GM18873 (cell line): ENCODE measurements at regions not wholly inside any gene's neighbourhood (a gene's known extent, or its start where the extent isn't known, plus 50 kb on each side); places are given as distances from the start of the nearest gene placed in this dataset.
"Not testable (repeated sequence)": the region's sequence is repeated elsewhere in the genome, so short reads cannot be mapped to it uniquely, and the experiment has no call there.

Experiments used
- ATAC-seq: cut with Tn5 transposase; IDR thresholded peaks from one replicate; pipeline ENCODE4 v1.9.1; 2021; ENCODE audit warnings: mild to moderate bottlenecking, moderate library complexity, moderate number of reproducible peaks; ENCODE audit not compliant: unreplicated experiment, low FRiP score

DNA sequence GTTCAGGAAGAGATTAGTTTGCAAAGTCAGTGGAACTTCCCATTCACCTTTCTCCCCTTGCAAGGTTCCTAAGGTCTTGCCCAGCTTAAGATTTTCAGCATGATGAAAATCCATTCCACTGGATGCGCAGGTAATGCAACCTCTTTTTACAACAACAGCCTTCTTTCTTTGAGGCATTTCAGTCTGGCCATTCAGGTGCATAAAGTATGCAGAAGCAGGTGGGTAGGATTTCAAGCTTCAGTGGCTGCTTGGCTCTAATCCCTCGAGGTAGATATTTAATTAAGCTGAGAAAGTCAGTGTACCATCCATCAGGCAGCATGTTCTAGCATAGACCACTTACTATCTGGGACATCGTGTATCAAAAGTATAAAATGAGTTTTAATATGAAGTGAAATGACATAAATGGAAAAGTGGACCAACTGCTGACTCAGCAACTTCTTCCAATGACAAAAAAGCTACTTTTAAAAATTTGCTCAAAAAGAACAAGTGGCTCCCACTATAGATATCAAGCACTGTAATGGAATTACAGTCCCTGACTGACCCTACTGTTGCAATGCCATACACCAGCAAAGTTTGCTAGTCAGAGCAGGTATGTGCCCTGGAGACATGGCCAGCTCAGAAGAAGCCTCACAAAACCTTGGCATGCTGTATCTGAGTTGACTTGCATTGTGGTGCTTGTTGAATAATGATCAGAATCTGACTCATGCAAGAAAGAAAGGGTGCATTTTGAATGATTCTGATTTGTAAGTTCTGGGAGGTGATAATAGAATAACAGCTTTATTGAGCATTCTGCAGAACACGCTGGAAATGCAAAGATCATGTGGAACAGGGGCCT lies 459.9 kb upstream of the MCTP2 start:
- no peak for ATAC-seq

DNA sequence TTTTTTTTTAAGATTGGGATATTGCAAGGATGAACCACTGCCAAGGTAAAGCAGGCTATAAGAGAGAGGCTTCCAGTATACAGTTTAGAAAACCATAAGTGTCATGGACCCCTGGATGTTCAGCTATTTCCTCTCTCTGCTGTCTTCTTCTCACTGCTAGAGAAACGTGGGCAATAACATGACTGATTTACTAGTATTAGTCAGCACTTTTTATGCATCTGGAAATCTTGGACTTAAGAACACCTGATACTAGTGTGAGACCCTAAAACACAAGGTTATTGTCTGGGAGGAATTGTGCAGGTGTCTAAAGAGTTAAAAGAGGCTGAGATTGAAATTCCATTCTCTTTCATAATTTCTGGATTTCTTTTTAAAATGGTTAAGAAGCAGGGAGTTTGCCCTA lies 460.6 kb upstream of the MCTP2 start:
- ATAC-seq = no peak

DNA sequence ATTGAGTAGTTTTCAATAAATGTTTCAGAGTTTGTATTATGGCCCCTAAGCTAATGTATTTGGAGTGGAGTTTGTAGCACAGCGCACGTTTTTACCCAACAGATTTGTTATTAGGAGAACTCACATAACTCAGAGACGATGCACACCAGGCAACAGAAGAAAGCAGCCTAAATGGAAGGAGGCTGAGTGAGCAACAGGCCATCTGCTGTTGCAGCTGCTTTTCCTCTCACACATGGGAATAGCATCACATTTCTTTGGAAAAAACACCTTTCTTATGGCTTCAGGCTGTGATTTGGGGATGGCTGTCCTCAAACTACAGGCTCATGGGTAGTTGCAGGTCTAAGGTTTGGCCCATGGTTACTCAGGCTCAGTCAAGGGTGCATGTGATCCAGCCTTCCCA lies 469.3 kb upstream of the MCTP2 start:
- ATAC-seq = no peak

DNA sequence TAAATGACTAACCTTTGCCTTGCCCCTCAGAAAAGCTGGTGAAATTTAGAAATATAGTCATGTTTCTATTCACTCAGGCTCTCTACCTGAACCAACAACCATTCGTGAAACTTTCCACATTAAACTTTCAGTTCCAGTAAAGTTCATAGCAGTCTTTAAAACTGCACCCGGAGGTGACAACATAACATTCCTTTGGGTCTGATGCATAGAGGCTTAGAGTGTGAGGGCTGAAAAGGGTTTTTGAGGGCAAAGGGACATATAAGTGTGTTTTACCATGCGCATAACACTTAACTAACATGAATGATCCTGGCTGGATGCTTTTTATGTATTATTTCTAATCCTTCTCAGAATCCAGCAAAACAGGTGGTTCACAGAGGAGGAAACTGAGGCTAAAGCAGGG lies 471.7 kb upstream of the MCTP2 start:
- no peak for ATAC-seq

DNA sequence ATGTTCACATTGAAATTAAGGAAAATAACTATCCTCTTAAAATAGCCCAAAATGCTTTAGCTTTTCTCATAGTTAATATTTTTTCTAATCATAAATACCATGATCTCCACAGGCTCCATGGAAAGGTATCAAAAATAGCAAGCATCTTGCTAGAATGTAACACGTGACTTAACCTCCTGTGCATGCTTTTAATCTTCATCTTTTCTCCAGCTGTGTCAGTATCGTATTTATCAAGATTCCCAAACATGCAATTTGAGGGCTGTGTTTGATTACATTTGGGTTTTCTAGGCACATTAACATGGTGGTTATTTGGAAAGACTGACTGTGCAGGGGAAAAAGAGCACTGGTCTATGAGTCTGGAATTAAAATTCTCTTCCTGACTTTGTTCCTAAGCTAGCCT lies 472.5 kb upstream of the MCTP2 start:
- no peak for ATAC-seq

DNA sequence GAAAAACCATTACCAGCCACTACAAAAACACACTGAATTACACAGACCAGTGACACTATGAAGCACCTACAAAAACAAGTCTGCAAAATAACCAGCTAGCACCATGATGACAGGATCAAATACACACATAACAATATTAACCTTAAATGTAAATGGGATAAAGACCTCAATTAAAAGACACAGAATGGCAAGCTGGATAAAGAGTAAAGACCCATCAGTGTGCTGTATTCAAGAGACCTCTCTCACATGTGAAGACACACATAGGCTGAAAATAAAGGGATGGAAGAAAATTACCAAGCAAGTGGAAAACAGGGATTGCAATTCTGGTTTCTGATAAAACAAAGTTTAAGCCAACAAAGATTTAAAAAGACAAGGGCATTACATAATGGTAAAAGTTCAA lies 482.7 kb upstream of the MCTP2 start:
- no peak for ATAC-seq

DNA sequence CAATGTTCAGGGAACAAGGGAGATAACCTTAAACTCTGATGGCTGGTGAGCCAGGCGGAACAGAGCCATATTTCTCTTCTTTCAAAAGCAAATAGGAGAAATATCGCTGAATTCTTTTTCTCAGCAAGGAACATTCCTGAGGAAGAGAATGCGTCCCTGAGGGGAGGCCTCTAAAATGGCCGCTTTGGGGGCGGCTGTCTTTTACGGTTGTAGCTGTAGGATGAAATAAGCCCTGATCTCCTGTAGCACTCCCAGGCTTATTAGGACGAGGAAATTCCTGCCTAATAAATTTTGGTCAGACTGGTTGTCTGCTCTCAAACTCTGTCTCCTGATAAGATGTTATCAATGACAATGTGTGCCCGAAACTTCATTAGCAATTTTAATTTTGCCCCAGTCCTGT lies 496.4 kb upstream of the MCTP2 start:
- not testable (repeated sequence) for ATAC-seq

DNA sequence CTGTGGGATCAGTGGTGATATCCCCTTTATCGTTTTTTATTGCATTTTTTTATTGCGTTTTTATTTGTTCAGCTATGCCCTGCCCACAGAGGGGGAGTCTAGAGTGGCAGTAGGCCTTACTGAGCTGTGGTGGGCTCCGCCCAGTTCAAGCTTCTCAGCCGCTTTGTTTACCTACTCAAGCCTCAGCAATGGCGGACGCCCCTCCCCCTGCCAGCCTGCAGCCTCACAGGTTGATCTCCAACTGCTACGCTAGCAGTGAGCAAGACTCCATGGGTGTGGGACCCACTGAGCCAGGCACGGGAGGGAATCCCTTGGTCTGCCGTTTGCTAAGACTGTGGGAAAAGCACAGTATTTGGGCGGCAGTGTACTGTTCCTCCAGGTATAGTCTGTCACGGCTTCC lies 500.6 kb upstream of the MCTP2 start:
- no peak for ATAC-seq

DNA sequence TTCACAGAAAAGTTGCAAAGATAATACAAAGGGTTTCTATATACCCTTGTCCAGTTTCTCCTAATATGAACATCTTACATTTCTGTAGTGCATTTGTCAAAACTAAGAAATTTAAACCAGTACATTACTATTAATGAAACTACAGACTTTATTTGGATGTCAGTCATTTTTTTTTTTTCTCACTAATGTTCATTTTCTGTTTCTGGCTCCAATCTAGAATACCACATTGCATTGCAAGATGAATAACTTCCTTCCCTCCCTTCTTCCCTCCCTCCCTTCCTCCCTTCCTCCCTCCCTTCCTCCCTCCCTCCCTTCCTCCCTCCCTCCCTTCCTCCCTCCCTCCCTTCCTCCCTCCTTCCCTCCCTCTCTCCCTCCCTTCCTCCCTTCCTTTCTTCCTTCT lies 509.2 kb upstream of the MCTP2 start:
- no peak for ATAC-seq

DNA sequence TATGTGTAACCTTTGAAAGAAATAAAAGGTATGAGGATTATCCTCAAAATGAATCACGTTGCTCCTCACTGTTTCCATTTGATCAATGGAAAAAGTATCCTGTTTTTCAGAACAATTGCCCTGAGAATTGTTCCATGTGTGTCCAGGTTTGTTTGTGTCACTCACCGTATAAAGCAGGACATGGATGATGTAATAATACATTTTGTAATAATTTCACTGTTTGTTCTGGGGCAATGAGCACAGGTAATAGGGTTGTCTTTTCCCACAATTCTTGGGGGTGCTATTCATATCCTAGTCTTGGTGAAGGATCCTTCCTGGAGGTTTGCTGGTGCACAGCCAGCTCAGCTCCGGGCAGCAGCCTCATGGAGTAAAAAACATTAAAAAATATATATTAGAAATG lies 510.8 kb upstream of the MCTP2 start:
- no peak for ATAC-seq

DNA sequence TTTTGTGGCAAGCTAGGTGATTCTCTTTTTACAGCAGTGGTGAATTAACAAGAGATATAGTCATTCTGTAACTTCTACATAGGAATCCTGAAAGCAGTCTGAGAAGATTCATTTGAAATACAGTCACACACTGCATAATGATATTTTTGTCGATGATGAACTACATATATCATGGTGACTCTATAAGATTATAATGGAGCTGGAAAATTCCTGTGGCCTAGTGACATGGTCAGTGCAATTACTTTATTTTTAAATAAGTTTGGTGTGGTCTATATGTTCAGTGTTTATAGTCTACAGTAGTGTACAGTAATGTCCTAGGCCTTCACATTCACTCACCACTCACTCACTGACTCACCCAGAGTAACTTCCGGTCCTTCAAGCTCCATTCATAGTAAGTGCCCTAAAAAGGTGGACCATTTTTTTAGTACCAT lies 511.4 kb upstream of the MCTP2 start:
- ATAC-seq = no peak

DNA sequence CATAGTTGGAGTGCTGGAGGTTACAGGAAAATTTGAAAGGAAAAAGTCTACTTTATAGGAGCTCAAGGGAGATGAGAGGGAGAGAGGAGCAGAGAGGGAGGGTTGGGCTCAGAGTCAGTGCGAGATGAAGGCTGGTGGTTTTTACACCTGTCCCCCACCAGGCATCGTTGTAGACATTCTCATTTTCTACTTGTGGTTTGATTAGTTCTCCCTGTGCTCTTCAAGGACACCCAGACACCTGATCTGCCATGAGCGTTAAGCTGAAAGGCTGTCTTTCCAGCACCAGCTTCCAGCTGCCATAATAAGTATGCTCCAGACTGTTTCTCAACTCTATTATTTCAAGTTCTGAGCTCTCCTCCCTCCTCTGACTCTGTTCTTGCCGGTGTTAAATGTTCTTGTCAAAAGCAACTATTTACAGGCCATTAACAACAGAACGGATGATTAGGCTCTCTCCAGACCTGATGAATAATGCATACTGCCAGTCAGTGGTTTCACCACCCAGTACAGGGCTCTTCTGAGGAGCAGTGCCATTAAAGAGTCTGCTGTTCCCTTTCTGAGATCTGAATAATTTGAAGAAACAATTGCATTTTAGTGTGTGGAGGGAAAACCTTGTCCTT lies 514.6 kb upstream of the MCTP2 start:
- no peak for ATAC-seq

DNA sequence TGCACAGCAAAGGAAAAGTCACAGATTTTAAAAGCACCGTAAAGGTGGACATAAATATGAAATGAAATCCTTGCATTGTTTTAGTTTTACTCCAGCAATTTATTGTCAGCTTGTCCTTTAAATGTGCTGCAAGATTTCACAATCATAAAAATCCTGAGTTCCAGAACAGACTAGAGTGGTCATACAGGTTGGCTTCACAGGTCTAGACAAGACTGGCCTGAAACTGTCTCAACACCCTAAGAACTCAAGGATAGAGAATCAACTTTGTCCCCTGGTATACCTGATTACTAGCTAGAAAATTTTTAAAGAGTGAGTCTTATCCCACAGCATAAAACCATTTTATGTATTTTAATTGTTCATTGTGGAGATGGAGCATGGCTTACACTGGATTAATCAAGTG lies 521.7 kb upstream of the MCTP2 start:
- ATAC-seq = no peak

DNA sequence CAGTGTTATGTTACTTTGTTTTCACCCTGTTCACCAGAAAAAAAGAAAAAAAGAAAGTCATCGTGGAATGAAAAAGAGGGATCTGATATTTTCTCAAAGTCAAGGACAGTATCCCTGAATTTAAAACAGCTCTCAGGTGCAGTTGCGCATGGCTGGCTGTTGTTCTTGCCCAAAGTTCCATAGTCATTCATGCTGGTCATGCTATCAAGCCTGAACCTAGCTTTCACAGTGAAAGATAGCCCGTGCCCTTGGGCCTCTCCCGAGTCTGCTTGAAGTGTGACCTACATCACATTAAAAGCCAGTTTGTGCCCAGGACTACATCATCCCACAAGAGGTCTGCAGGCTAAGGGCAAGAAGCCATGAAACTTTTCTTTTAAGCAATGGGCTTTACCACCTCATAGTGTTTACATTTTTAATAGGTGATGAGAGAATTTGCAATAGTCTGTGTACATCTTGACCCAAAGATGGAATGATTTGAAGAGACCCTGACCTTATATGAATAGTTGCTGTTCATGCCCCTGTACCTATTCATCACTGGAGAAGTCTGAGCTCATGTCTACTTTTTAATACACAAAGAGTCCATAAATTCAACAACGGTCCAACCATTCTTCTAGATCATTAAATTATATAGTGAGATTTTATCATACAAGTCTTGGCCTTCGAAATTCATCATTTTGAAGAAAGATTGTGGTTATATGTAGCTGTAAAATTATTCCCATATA lies 522.5 kb upstream of the MCTP2 start:
- no peak for ATAC-seq

DNA sequence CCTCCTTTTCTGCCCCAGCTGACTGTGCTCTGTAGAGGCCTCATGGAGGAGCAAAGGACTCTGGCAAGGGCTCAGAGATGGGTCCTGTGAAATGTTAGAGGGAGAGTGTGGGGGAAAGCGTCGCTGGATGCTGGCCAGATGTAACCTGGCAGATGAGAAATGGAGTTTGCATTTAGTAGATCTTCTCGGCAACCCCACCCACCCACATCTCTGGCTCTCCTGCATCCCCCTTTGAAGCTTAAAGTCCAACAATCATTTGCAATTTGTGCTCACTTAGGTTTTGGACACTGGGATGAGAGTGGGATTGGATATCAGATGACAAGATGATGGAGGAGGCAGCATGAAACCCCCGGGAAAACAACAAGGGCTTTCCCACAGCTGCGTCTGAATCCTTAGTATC lies 523.6 kb upstream of the MCTP2 start:
- no peak for ATAC-seq

DNA sequence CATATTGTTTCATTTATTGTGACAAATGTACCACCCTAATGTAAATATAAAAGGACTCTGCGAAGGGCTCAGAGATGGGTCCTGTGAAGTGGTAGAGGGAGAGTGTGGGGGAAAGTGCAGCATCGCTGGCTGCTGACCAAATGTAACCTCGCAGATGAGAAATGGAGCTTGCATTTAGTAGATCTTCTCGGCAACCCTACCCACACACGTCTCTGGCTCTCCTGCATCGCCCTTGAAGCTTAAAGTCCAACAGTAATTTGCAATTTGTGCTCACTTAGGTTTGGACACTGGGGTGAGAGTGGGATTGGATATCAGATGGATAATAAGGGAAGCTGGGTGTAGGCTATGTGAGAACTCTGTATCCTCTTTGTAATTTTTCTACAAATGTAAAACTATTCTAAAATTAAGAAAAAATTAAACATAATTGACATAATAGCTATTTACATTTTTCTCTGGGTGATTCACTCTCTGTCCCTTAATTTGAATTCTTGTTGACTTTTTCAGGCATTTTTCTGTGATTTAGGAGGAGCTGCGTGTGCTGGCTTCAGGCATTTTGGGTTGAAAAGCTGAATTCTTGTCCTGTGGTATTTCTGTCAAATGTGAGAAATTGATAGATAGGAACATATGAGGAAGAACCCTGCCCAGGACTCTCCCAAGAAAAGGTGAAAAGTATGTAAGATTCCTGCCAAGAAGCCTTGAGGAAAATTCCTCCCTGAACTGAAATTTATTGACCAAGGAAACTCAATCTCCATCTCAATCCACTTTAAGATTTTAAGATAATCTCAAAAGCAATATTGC lies 524.7 kb upstream of the MCTP2 start:
- no peak for ATAC-seq

DNA sequence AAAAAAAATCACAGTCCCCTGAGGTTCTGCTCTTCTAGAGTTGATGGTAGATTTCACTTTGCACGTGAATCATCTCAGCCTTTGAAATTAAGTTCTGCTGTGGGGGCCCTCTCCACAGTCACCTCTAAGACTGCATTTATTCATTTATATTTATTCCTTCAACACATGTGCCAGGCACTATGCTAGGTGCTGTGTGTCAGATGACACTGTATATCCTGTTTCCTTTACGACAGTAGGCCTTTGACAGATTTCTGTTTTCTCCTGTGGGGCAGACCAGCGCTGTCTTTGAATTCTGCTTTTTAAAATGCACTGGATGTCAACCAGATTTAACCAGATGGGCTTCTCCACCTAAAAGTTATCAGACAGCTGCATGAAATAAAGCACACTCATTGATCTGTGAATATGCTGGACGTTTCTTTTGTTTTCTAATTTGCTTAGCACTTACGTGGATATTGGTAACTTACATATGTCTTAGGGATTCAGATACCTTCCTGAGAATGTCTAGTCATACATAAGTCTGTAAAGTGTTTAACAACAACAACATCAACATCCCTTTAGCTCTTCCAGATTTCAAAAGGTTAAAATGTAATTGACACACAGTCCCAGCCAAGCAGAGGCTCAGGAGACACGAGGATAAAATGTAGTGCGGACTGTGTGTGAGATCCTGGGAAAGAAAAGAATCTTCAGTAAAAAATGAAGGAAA lies 525.5 kb upstream of the MCTP2 start:
- ATAC-seq = no peak

DNA sequence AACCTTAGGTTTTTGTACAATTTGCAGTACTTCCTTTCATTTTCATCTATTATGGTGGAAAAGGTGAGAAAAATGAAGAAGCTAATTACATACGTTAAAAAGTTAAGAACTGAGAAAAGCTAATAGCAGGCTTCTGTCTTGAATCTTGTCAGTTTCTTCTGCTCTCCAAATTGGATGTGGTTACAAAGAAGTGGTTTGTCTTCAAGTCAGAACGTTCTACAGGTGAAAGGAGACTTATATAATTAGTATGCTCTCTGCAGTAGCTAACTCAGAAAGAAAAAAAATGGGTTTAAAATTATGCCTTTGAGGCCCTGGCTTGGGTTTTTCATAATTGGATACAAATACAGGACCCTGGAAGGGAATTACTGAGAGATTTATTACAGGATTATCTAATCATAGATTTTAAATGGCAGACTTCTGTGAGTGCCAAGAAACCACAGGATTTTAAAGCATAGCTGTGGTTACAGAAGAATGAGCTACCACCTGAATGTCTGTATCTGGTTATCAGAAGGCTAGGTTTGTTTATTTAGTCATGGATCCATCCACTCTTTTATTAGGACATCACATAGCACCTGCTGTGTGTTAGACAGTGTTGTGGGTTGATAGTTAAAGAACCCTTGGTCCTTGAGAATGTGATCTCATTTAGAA lies 528.1 kb upstream of the MCTP2 start:
- ATAC-seq = no peak

DNA sequence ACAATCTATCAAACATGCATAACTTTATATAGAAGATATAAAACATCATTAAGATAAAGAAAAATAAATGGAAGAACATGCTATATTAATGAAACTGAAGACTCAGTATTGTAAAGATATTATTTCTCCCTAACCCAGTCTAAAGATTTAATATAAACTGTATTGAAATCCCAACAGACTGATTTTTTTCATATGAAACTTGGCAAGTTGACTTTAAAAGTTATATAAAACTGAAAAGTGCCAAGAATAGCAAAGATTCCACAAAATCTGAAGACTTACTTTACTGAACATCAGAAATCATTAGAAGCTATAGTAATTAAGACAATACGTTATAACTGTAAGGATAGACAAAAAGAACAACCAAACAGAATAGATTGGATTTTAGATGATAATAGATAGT lies 531.3 kb upstream of the MCTP2 start:
- no peak for ATAC-seq

DNA sequence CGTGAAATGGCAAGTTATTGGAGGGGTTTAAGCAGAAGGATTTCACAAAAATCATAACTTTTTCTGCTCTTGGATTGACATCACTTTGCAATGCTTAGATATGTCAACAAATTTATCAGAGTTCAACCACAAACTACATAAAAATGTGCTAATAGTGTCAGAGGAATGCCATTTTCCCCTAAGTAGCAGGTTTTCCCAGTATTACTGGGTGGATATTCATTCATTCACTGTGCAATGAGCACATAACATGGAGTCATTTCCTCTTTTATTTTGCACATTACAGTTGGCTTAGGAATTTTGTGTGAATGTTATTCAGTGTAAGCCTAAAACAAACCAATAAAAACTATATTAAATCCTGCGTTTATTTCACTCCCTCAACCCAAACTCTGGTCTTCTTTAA lies 537.3 kb upstream of the MCTP2 start:
- no peak for ATAC-seq
